RWPE2 (cell line): ENCODE measurements at regions not wholly inside any gene's neighbourhood (a gene's known extent, or its start where the extent isn't known, plus 50 kb on each side); places are given as distances from the start of the nearest gene placed in this dataset.

Experiments
- ATAC-seq: fragments of 200-7000 bp; cut with Tn5 transposase; 3 replicates; pipeline ENCODE4 v1.9.1; 2021; ENCODE audit warnings: low read depth
- DNase-seq: peaks from one replicate; pipeline ENCODE4 v3.0.0-alpha.2; 2020; ENCODE audit warnings: low spot score
- H3K27ac ChIP-seq: fragments of 450-650 bp; 2 replicates; pipeline ENCODE4 v1.5.1; 2017; ENCODE audit warnings: mild to moderate bottlenecking; ENCODE audit not compliant: poor library complexity, severe bottlenecking
- H3K27me3 ChIP-seq: fragments of 250-450 bp; sonication (Bioruptor Pico); 2 replicates; pipeline ENCODE4 v1.5.1; 2021; ENCODE audit warnings: mild to moderate bottlenecking, moderate library complexity; ENCODE audit not compliant: insufficient read depth, poor library complexity, severe bottlenecking
- H3K36me3 ChIP-seq: fragments of 250-450 bp; sonication (Bioruptor Pico); 2 replicates; pipeline ENCODE4 v1.5.1; 2020; ENCODE audit warnings: low read depth, mild to moderate bottlenecking, moderate library complexity
- H3K4me1 ChIP-seq: fragments of 250-450 bp; sonication (Bioruptor Pico); 2 replicates; pipeline ENCODE4 v1.5.1; 2021; ENCODE audit warnings: mild to moderate bottlenecking, moderate library complexity; ENCODE audit not compliant: insufficient read depth, poor library complexity, severe bottlenecking
- H3K4me3 ChIP-seq: fragments of 250-450 bp; sonication (Bioruptor Pico); 2 replicates; pipeline ENCODE4 v1.5.1; 2021; ENCODE audit warnings: mild to moderate bottlenecking, moderate library complexity; ENCODE audit not compliant: severe bottlenecking
- H3K9me3 ChIP-seq: fragments of 250-450 bp; sonication (Bioruptor Pico); 2 replicates; pipeline ENCODE4 v1.5.1; 2021; ENCODE audit warnings: mild to moderate bottlenecking, moderate library complexity; ENCODE audit not compliant: severe bottlenecking
- CTCF ChIP-seq: fragments of 450-650 bp; IDR thresholded peaks from one replicate; pipeline ENCODE4 v1.5.1; 2017; ENCODE audit warnings: mild to moderate bottlenecking, moderate library complexity; ENCODE audit not compliant: poor library complexity, severe bottlenecking

- H3K27me3 ChIP-seq: no peaks in the 10 kb centered on the region
Observed at GRCh38 chr18:78924301-78924700, 55.3 kb upstream of the SALL3 start.

GRCh38 chr18:78924786-78925540 is 54.7 kb upstream of the SALL3 start:
- no peak for ATAC-seq
- Histone ChIP-seq H3K27ac (no peak overlapping the region), H3K4me1 (no peaks in the 10 kb centered on the region), H3K9me3 (no peaks in the 10 kb centered on the region), H3K4me3 (no peak overlapping the region), H3K27me3 (no peaks in the 10 kb centered on the region), H3K36me3 (no peaks in the 10 kb centered on the region)
- no peak for TF ChIP-seq CTCF
- no peak for DNase-seq

More at GRCh38 chr18:78924301-78924700, 55.3 kb upstream of the SALL3 start:
- no peak overlapping the region for H3K4me3 ChIP-seq
- H3K27ac ChIP-seq: no peak overlapping the region
- TF ChIP-seq CTCF: no peak
- H3K4me1 ChIP-seq: no peaks in the 10 kb centered on the region
- no peaks in the 10 kb centered on the region for H3K36me3 ChIP-seq
- DNase-seq: no peak
- no peak for ATAC-seq
- no peaks in the 10 kb centered on the region for H3K9me3 ChIP-seq

GRCh38 chr18:78925557-78926242 is 53.9 kb upstream of the SALL3 start:
- no peak for TF ChIP-seq CTCF
- DNase-seq: no peak
- H3K4me3 ChIP-seq: no peak overlapping the region
- no peaks in the 10 kb centered on the region for H3K27me3 ChIP-seq
- H3K4me1 ChIP-seq: no peaks in the 10 kb centered on the region
- ATAC-seq: no peak
- no peak overlapping the region for H3K27ac ChIP-seq
- no peaks in the 10 kb centered on the region for H3K36me3 ChIP-seq
- no peaks in the 10 kb centered on the region for H3K9me3 ChIP-seq

- ATAC-seq: no peak
- Histone ChIP-seq H3K4me1 (no peaks in the 10 kb centered on the region), H3K27ac (no peak overlapping the region), H3K27me3 (no peaks in the 10 kb centered on the region), H3K36me3 (no peaks in the 10 kb centered on the region), H3K9me3 (no peaks in the 10 kb centered on the region), H3K4me3 (no peak overlapping the region)
- DNase-seq: no peak
- no peak for TF ChIP-seq CTCF
Observed at GRCh38 chr18:78926243-78926615, 53.4 kb upstream of the SALL3 start.

GRCh38 chr18:78927156-78927555 is 52.5 kb upstream of the SALL3 start:
- Histone ChIP-seq H3K4me1 (no peaks in the 10 kb centered on the region), H3K36me3 (no peaks in the 10 kb centered on the region), H3K27ac (no peak overlapping the region), H3K4me3 (no peak overlapping the region), H3K9me3 (no peaks in the 10 kb centered on the region), H3K27me3 (peaks cover under 1% of the 10 kb centered on the region)
- no peak for TF ChIP-seq CTCF
- ATAC-seq (no peak), DNase-seq (no peak)
